ENCODE measurements at regions not wholly inside any gene's neighbourhood (a gene's known extent, or its start where the extent isn't known, plus 50 kb on each side); places are given as distances from the start of the nearest gene placed in this dataset.

DNA sequence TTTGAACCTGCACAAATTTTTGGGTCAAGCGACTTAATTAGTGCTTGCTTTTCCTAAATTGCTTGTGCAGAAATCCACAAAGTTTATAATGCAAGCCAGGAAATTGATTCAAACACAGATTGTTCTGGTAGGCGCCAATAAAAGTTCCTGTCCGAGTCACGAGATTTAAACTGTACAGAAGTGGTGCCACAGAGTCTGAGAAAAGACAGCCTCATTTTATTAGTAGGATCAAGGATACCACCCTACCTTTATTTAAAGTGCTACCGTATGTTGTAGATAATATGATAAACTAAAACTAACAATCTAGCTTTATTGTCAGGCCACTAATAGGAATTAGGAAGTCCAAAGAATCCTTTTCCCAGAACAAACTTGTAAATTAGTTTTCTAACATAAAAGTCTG is 696.7 kb downstream of the TNS3 start:
- TF ChIP-seq POLR2A (IDR thresholded peaks at IDR 0.05; ENCODE audit: borderline replicate concordance, extremely low read depth, insufficient read depth, insufficient read length) (no peak), POLR2AphosphoS5 (IDR thresholded peaks at IDR 0.05; ENCODE audit: low read depth, low read length) (no peak), ZNF274 (IDR thresholded peaks at IDR 0.05; ENCODE audit: low read depth, low read length) (no peak)
- TF ChIP-seq, protein P1, sequence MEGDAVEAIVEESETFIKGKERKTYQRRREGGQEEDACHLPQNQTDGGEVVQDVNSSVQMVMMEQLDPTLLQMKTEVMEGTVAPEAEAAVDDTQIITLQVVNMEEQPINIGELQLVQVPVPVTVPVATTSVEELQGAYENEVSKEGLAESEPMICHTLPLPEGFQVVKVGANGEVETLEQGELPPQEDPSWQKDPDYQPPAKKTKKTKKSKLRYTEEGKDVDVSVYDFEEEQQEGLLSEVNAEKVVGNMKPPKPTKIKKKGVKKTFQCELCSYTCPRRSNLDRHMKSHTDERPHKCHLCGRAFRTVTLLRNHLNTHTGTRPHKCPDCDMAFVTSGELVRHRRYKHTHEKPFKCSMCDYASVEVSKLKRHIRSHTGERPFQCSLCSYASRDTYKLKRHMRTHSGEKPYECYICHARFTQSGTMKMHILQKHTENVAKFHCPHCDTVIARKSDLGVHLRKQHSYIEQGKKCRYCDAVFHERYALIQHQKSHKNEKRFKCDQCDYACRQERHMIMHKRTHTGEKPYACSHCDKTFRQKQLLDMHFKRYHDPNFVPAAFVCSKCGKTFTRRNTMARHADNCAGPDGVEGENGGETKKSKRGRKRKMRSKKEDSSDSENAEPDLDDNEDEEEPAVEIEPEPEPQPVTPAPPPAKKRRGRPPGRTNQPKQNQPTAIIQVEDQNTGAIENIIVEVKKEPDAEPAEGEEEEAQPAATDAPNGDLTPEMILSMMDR (IDR thresholded peaks at IDR 0.05 in 2 of 3, conservative IDR thresholded peaks at IDR 0.05 in 1 of 3; ENCODE audit: borderline replicate concordance in 1 of 3, insufficient read depth in 1 of 3, low read depth in 2 of 3, low read length in 2 of 3): no peak
- TF ChIP-seq, protein P2, sequence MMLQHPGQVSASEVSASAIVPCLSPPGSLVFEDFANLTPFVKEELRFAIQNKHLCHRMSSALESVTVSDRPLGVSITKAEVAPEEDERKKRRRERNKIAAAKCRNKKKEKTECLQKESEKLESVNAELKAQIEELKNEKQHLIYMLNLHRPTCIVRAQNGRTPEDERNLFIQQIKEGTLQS (IDR thresholded peaks at IDR 0.05): no peak
- TF ChIP-seq, protein P3, sequence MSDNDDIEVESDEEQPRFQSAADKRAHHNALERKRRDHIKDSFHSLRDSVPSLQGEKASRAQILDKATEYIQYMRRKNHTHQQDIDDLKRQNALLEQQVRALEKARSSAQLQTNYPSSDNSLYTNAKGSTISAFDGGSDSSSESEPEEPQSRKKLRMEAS (IDR thresholded peaks at IDR 0.05): no peak
